ENCODE measurements at regions not wholly inside any gene's neighbourhood (a gene's known extent, or its start where the extent isn't known, plus 50 kb on each side); places are given as distances from the start of the nearest gene placed in this dataset.

GRCh38 chr3:16109929-16110328 is 64.6 kb upstream of the GALNT15 start:
- TF ChIP-seq EZH2 (IDR thresholded peaks at IDR 0.05; ENCODE audit: low read length), result no peak
- TF ChIP-seq, protein P1, sequence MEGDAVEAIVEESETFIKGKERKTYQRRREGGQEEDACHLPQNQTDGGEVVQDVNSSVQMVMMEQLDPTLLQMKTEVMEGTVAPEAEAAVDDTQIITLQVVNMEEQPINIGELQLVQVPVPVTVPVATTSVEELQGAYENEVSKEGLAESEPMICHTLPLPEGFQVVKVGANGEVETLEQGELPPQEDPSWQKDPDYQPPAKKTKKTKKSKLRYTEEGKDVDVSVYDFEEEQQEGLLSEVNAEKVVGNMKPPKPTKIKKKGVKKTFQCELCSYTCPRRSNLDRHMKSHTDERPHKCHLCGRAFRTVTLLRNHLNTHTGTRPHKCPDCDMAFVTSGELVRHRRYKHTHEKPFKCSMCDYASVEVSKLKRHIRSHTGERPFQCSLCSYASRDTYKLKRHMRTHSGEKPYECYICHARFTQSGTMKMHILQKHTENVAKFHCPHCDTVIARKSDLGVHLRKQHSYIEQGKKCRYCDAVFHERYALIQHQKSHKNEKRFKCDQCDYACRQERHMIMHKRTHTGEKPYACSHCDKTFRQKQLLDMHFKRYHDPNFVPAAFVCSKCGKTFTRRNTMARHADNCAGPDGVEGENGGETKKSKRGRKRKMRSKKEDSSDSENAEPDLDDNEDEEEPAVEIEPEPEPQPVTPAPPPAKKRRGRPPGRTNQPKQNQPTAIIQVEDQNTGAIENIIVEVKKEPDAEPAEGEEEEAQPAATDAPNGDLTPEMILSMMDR (optimal IDR thresholded peaks at IDR 0.05 in 1 of 3, IDR thresholded peaks at IDR 0.05 in 1 of 3, conservative IDR thresholded peaks at IDR 0.05 in 1 of 3; ENCODE audit: extremely low read depth in 1 of 3, insufficient read depth in 2 of 3, low read length in 3 of 3), result no peak
- Histone ChIP-seq H4K20me1 (ENCODE audit: control insufficient read depth, extremely low read depth, insufficient read depth, low read length) (no peaks in the 10 kb centered on the region), H3K9ac (ENCODE audit: control insufficient read depth, extremely low read depth, insufficient read depth, low read length) (no peak overlapping the region), H3K4me2 (ENCODE audit: control insufficient read depth, extremely low read depth, insufficient read depth, low read depth, low read length) (no peak overlapping the region), H3K27ac (ENCODE audit: control insufficient read depth, insufficient read depth, low read length) (no peak overlapping the region), H2AFZ (ENCODE audit: control insufficient read depth, low read length) (no peak overlapping the region), H3K79me2 (ENCODE audit: control insufficient read depth, insufficient read depth, low read length) (no peaks in the 10 kb centered on the region), H3K36me3 (ENCODE audit: control insufficient read depth in 2 of 2, extremely low read depth in 1 of 2, insufficient read depth in 2 of 2, low read length in 2 of 2) (no peaks in the 10 kb centered on the region), H3K9me1 (ENCODE audit: control insufficient read depth, extremely low read depth, insufficient read depth, low read length) (no peaks in the 10 kb centered on the region), H3K27me3 (ENCODE audit: control insufficient read depth, extremely low read depth, insufficient read depth, low read length) (no peaks in the 10 kb centered on the region), H3K9me3 (ENCODE audit: control insufficient read depth, low read depth, low read length) (no peaks in the 10 kb centered on the region), H3K4me3 (ENCODE audit: control insufficient read depth in 2 of 3, extremely low read depth in 1 of 3, insufficient read depth in 2 of 3, low read depth in 1 of 3, low read length in 3 of 3) (no peak overlapping the region), H3K4me1 (ENCODE audit: control insufficient read depth, extremely low read depth, insufficient read depth, low read length) (no peaks in the 10 kb centered on the region)
- DNase-seq (ENCODE audit: low read depth, low spot score) (no peak), FAIRE-seq (no peak)
- dilution Hi-C loops (cut with MboI; ENCODE audit: extremely low pct_ligation_motif_present, low sequenced_read_pairs), result no loop called here

DNA sequence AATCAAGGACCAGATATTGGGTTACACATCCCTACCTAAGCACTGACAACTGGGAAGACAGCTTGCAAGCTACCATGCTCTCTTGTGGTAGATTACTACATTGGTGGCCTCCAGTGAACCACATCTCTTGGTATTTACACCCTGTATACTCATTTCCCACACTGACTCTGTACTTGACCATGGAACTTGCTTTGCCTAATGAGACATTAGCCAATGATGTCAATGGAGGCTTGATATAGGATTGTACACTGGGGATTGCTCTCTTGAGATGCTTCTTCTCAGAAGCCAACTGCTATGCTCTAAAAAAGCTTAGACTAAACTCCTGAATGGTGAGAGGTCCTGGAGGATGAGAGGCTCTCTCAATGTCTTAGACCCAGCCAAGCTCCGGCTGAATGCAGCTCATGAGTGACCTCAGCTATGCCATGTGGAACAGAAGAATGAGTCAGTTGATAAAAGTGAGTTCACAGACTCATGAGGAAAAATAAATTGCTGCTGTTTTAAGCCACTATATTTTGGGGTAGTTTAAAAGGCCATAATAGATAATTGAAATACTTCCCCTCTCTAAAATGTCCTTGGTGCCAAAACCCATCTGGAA is 61.5 kb upstream of the GALNT15 start:
- Histone ChIP-seq H3K27me3 (ENCODE audit: control insufficient read depth, extremely low read depth, insufficient read depth, low read length) (no peaks in the 10 kb centered on the region), H3K27ac (ENCODE audit: control insufficient read depth, insufficient read depth, low read length) (no peak overlapping the region), H3K4me2 (ENCODE audit: control insufficient read depth, extremely low read depth, insufficient read depth, low read depth, low read length) (no peak overlapping the region), H3K79me2 (ENCODE audit: control insufficient read depth, insufficient read depth, low read length) (no peaks in the 10 kb centered on the region), H2AFZ (ENCODE audit: control insufficient read depth, low read length) (no peak overlapping the region), H3K9me3 (ENCODE audit: control insufficient read depth, low read depth, low read length) (no peaks in the 10 kb centered on the region), H3K4me1 (ENCODE audit: control insufficient read depth, extremely low read depth, insufficient read depth, low read length) (no peaks in the 10 kb centered on the region), H3K9ac (ENCODE audit: control insufficient read depth, extremely low read depth, insufficient read depth, low read length) (no peak overlapping the region), H3K9me1 (ENCODE audit: control insufficient read depth, extremely low read depth, insufficient read depth, low read length) (no peaks in the 10 kb centered on the region), H3K36me3 (ENCODE audit: control insufficient read depth in 2 of 2, extremely low read depth in 1 of 2, insufficient read depth in 2 of 2, low read length in 2 of 2) (no peaks in the 10 kb centered on the region), H4K20me1 (ENCODE audit: control insufficient read depth, extremely low read depth, insufficient read depth, low read length) (no peaks in the 10 kb centered on the region), H3K4me3 (ENCODE audit: control insufficient read depth in 2 of 3, extremely low read depth in 1 of 3, insufficient read depth in 2 of 3, low read depth in 1 of 3, low read length in 3 of 3) (no peak overlapping the region)
- FAIRE-seq, result peak; percentile 68
- DNase-seq (ENCODE audit: low read depth, low spot score), result no peak
- no peak for TF ChIP-seq EZH2 (IDR thresholded peaks at IDR 0.05; ENCODE audit: low read length)
- TF ChIP-seq, protein P1 (optimal IDR thresholded peaks at IDR 0.05 in 1 of 3, IDR thresholded peaks at IDR 0.05 in 1 of 3, conservative IDR thresholded peaks at IDR 0.05 in 1 of 3; ENCODE audit: extremely low read depth in 1 of 3, insufficient read depth in 2 of 3, low read length in 3 of 3), result no peak
- dilution Hi-C loops (cut with MboI; ENCODE audit: extremely low pct_ligation_motif_present, low sequenced_read_pairs), result no loop called here

All from keratinocyte (primary cell).